HCT116 (cell line): ENCODE measurements at regions not wholly inside any gene's neighbourhood (a gene's known extent, or its start where the extent isn't known, plus 50 kb on each side); places are given as distances from the start of the nearest gene placed in this dataset.

Experiments
- ATAC-seq: fragments of 200-7000 bp; cut with Tn5 transposase; 2 replicates; pipeline ENCODE4 v1.9.1; 2020; ENCODE audit warnings: mild to moderate bottlenecking, moderate library complexity
- BruUV-seq: library from RNA; stranded (reverse); fragments of 400-500 nt; replicated peaks from 2 replicates; lab custom pipeline; 2021; lab: Mats Ljungman, UMichigan
- CTCF ChIA-PET: fragments of 300-600 bp; sonication (Branson Sonifier 250); formaldehyde crosslinking; loops from one replicate; lab custom pipeline; 2021; ENCODE audit warnings: antibody characterized with exemption; lab: Charles Lee
- POLR2A ChIA-PET: fragments of 300-600, 350-600 bp; sonication (Branson Sonifier 250); formaldehyde crosslinking; loops from one replicate; lab custom pipeline; 2021; ENCODE audit warnings: antibody characterized with exemption; lab: Charles Lee
- RAD21 ChIA-PET, 2 experiments: fragments of 300-600 bp; sonication (Branson Sonifier 250); formaldehyde crosslinking; loops; one replicate each; lab custom pipeline; 2023; ENCODE audit warnings: low total read pairs in 2 of 2; ENCODE audit not compliant: uncharacterized antibody in 2 of 2, unreplicated experiment in 2 of 2, low non-redundant PET in 1 of 2; lab: Charles Lee
- DNase-seq: peaks from one replicate; pipeline ENCODE4 v3.0.0-alpha.2; 2010; ENCODE audit warnings: low read depth, low spot score
- H2AFZ ChIP-seq: fragments of 200-600 bp; shearing (Covaris generic), sonication (generic); 2 replicates; pipeline ENCODE4 v1.6.1; 2017; ENCODE audit warnings: low read depth, mixed run types, mixed read lengths, antibody characterized with exemption, low read length; ENCODE audit not compliant: poor library complexity, severe bottlenecking
- H3K27ac ChIP-seq: 2 replicates; pipeline ENCODE4 v1.5.1; 2012; ENCODE audit warnings: low read depth, low read length
- H3K27me3 ChIP-seq: fragments of 200-600 bp; sonication (generic); 2 replicates; pipeline ENCODE4 v1.6.1; 2016; ENCODE audit warnings: mixed run types, low read length, mixed read lengths; ENCODE audit not compliant: insufficient read depth
- H3K36me3 ChIP-seq, 2 experiments: fragments of 200-500 bp in 1 of 2; fragments of 200-600 bp in 1 of 2; sonication (Bioruptor generic) in 1 of 2; sonication (generic) in 1 of 2; 2 replicates each; pipeline versions ENCODE4 v1.5.1 to v1.6.1; 2014 to 2016; ENCODE audit warnings: low read length in 2 of 2, inconsistent platforms in 1 of 2, mixed read lengths in 1 of 2, mixed run types in 1 of 2; ENCODE audit not compliant: insufficient read depth in 2 of 2, control insufficient read depth in 1 of 2
- H3K4me1 ChIP-seq, 2 experiments: fragments of 200-600 bp in 1 of 2; sonication (generic) in 1 of 2; 2 replicates each; pipeline versions ENCODE4 v1.5.1 to v1.6.1; 2012 to 2017; ENCODE audit warnings: low read length in 2 of 2, inconsistent platforms in 1 of 2, mild to moderate bottlenecking in 1 of 2, mixed read lengths in 1 of 2, mixed run types in 1 of 2, moderate library complexity in 1 of 2; ENCODE audit not compliant: insufficient read depth in 2 of 2, control insufficient read depth in 1 of 2
- H3K4me2 ChIP-seq: fragments of 200-600 bp; sonication (generic); 2 replicates; pipeline ENCODE4 v1.6.1; 2017; ENCODE audit warnings: mixed run types, low read length, mixed read lengths
- H3K4me3 ChIP-seq, 2 experiments: fragments of 200-600 bp in 1 of 2; sonication (generic) in 1 of 2; replicated peaks in 1 of 2; 2 replicates each; pipeline ENCODE4 v1.5.1; 2011 to 2016; ENCODE audit warnings: low read length in 2 of 2, control low read depth in 1 of 2, low read depth in 1 of 2, mild to moderate bottlenecking in 1 of 2, mixed read lengths in 1 of 2, mixed run types in 1 of 2
- H3K79me2 ChIP-seq: fragments of 200-600 bp; sonication (generic); 2 replicates; pipeline ENCODE4 v1.6.1; 2017; ENCODE audit warnings: mild to moderate bottlenecking, mixed run types, low read length, moderate library complexity, mixed read lengths; ENCODE audit not compliant: insufficient read depth
- H3K9ac ChIP-seq: fragments of 200-600 bp; sonication (generic); 2 replicates; pipeline ENCODE4 v1.6.1; 2016; ENCODE audit warnings: low read length, mixed read lengths
- H3K9me2 ChIP-seq: fragments of 200-600 bp; sonication (generic), shearing (Covaris generic); 2 replicates; pipeline ENCODE4 v1.6.1; 2017; ENCODE audit warnings: mixed run types, mild to moderate bottlenecking, moderate library complexity; ENCODE audit not compliant: insufficient read depth
- H3K9me3 ChIP-seq, 2 experiments: fragments of 200-500 bp in 1 of 2; fragments of 200-600 bp in 1 of 2; sonication (Bioruptor generic) in 1 of 2; sonication (generic) in 1 of 2; 2 replicates each; pipeline ENCODE4 v1.6.1; 2014 to 2017; ENCODE audit warnings: low read length in 2 of 2, mixed read lengths in 2 of 2, inconsistent platforms in 1 of 2, low read depth in 1 of 2, mild to moderate bottlenecking in 1 of 2, mixed run types in 1 of 2, moderate library complexity in 1 of 2; ENCODE audit not compliant: control insufficient read depth in 1 of 2, insufficient read depth in 1 of 2
- H4K20me1 ChIP-seq: fragments of 200-600 bp; sonication (generic), shearing (Covaris generic); 2 replicates; pipeline ENCODE4 v1.6.1; 2017; ENCODE audit warnings: mixed run types, mild to moderate bottlenecking, moderate library complexity; ENCODE audit not compliant: insufficient read depth
- CBX3 ChIP-seq: IDR thresholded peaks from 2 replicates; pipeline ENCODE4 v1.6.1; 2012; ENCODE audit warnings: low read depth
- EGR1 ChIP-seq: IDR thresholded peaks from 2 replicates; pipeline ENCODE4 v1.6.1; 2012; ENCODE audit warnings: low read depth
- ELF1 ChIP-seq: IDR thresholded peaks from 2 replicates; pipeline ENCODE4 v1.6.1; 2012; ENCODE audit warnings: low read depth, borderline replicate concordance
- EZH2 ChIP-seq: fragments of 200-600 bp; sonication (generic); IDR thresholded peaks from 2 replicates; pipeline ENCODE4 v1.6.1; 2017; ENCODE audit warnings: antibody characterized with exemption, mixed run types
- JUND ChIP-seq: IDR thresholded peaks from 2 replicates; pipeline ENCODE4 v1.6.1; 2012
- MAX ChIP-seq: IDR thresholded peaks from 2 replicates; pipeline ENCODE4 v1.6.1; 2012
- RAD21 ChIP-seq: IDR thresholded peaks from 2 replicates; pipeline ENCODE4 v1.6.1; 2012; ENCODE audit warnings: low read depth, mild to moderate bottlenecking
- REST ChIP-seq: IDR thresholded peaks from 2 replicates; pipeline ENCODE4 v1.6.1; 2012; ENCODE audit warnings: low read depth
- SIN3A ChIP-seq: IDR thresholded peaks from 2 replicates; pipeline ENCODE4 v1.6.1; 2012; ENCODE audit warnings: low read depth
- SP1 ChIP-seq: IDR thresholded peaks from 2 replicates; pipeline ENCODE4 v1.6.1; 2012; ENCODE audit warnings: low read depth
- SRF ChIP-seq: IDR thresholded peaks from 2 replicates; pipeline ENCODE4 v1.6.1; 2012; ENCODE audit warnings: low read depth
- YY1 ChIP-seq: IDR thresholded peaks from 2 replicates; pipeline ENCODE4 v1.6.1; 2011; ENCODE audit warnings: low read length, low read depth, moderate library complexity, mild to moderate bottlenecking; ENCODE audit not compliant: insufficient replicate concordance; ENCODE audit errors: extremely low read depth
- ZBTB33 ChIP-seq: IDR thresholded peaks from 2 replicates; pipeline ENCODE4 v1.6.1; 2011; ENCODE audit warnings: mild to moderate bottlenecking, low read length, moderate library complexity; ENCODE audit not compliant: insufficient replicate concordance; ENCODE audit errors: extremely low read depth
- ZFX ChIP-seq: fragments of 450-650 bp; IDR thresholded peaks from 2 replicates; pipeline ENCODE4 v1.6.1; 2017
- ZNF274 ChIP-seq: fragments of 200-500 bp; sonication (Bioruptor generic); IDR thresholded peaks from 2 replicates; pipeline ENCODE4 v1.6.1; 2014; ENCODE audit warnings: mild to moderate bottlenecking, low read depth, low read length, inconsistent platforms
- intact Hi-C: fragments of 100-400 bp; cut with micrococcal nuclease; formaldehyde crosslinking; loops from 2 replicates; pipeline ENCODE4 v1.10.0; 2022

- TF ChIP-seq REST (no peak), SP1 (no peak), EGR1 (no peak)
- TF ChIP-seq, all 23 proteins: peak for 0
These were observed 632.0 kb upstream of the AMELY start (continued) for GRCh38 chrY:7543506-7543905.

GRCh38 chrY:7542256-7542858 is 630.8 kb upstream of the AMELY start:
- TF ChIP-seq EZH2 (no peak), JUND (no peak), SP1 (no peak), SIN3A (no peak), CBX3 (no peak), REST (no peak), RAD21 (no peak), MAX (no peak), ELF1 (no peak), SRF (no peak), ZBTB33 (no peak), ZNF274 (no peak), EGR1 (no peak), ZFX (no peak), YY1 (no peak)
- TF ChIP-seq, all 23 proteins: peak for 0
- Histone ChIP-seq H3K4me1 (no peaks in the 10 kb centered on the region), H2AFZ (no peak overlapping the region), H3K36me3 (no peaks in the 10 kb centered on the region), H3K9ac (no peak overlapping the region), H4K20me1 (no peaks in the 10 kb centered on the region), H3K4me3 (no peak overlapping the region), H3K27me3 (no peaks in the 10 kb centered on the region), H3K79me2 (no peaks in the 10 kb centered on the region), H3K4me2 (no peak overlapping the region), H3K9me3 (no peaks in the 10 kb centered on the region), H3K9me2 (no peaks in the 10 kb centered on the region), H3K27ac (no peak overlapping the region)
- POLR2A ChIA-PET, result no interaction called here
- intact Hi-C loops, result no loop called here
- RAD21 ChIA-PET, result no interaction called here
- ATAC-seq (no peak), DNase-seq (no peak)
- BruUV-seq, result no TSS peak
- CTCF ChIA-PET, result no interaction called here
